UCSD-AML1 (cell line): ENCODE measurements at regions not wholly inside any gene's neighbourhood (a gene's known extent, or its start where the extent isn't known, plus 50 kb on each side); places are given as distances from the start of the nearest gene placed in this dataset.
A peak's percentile ranks its signal among the peaks of the same experiment; 100 is the strongest.
"Not testable (repeated sequence)": the region's sequence is repeated elsewhere in the genome, so short reads cannot be mapped to it uniquely, and the experiment has no call there.

Source experiments
- DNase-seq: peaks from one replicate; lab custom pipeline; 2025; ENCODE audit not compliant: unreplicated experiment; lab: John Stamatoyannopoulos, UW

GRCh38 chr18:44286049-44286448 lies 394.6 kb upstream of the SETBP1 start:
- DNase-seq = no peak

GRCh38 chr18:44290366-44290977 lies 390.2 kb upstream of the SETBP1 start:
- no peak for DNase-seq

- no peak for DNase-seq
Observed at GRCh38 chr18:44298566-44298965, 382.1 kb upstream of the SETBP1 start.

- no peak for DNase-seq
Observed at GRCh38 chr18:44309185-44309584, 371.5 kb upstream of the SETBP1 start.

- no peak for DNase-seq
Observed at GRCh38 chr18:44320619-44321460, 359.8 kb upstream of the SETBP1 start.

- no peak for DNase-seq
Observed at GRCh38 chr18:44321868-44322590, 358.7 kb upstream of the SETBP1 start.

GRCh38 chr18:44323125-44323524 lies 357.6 kb upstream of the SETBP1 start:
- DNase-seq = no peak

- DNase-seq = no peak
Observed at GRCh38 chr18:44324361-44324760, 356.3 kb upstream of the SETBP1 start.

- DNase-seq = peak; percentile 17
Observed at GRCh38 chr18:44325903-44326635, 354.6 kb upstream of the SETBP1 start.

GRCh38 chr18:44331656-44332570 lies 348.8 kb upstream of the SETBP1 start:
- DNase-seq = no peak

- DNase-seq = no peak
Observed at GRCh38 chr18:44341759-44342158, 338.9 kb upstream of the SETBP1 start.

- DNase-seq = no peak
Observed at GRCh38 chr18:44342162-44342561, 338.5 kb upstream of the SETBP1 start.

- no peak for DNase-seq
Observed at GRCh38 chr18:44342946-44343345, 337.7 kb upstream of the SETBP1 start.

- no peak for DNase-seq
Observed at GRCh38 chr18:44343570-44343969, 337.1 kb upstream of the SETBP1 start.

GRCh38 chr18:44356566-44357157 lies 324.0 kb upstream of the SETBP1 start:
- DNase-seq = no peak

GRCh38 chr18:44358402-44358801 lies 322.3 kb upstream of the SETBP1 start:
- DNase-seq = no peak

GRCh38 chr18:44359741-44360140 lies 320.9 kb upstream of the SETBP1 start:
- not testable (repeated sequence) for DNase-seq

- DNase-seq = not testable (repeated sequence)
Observed at GRCh38 chr18:44362213-44362612, 318.5 kb upstream of the SETBP1 start.

GRCh38 chr18:44370861-44371260 lies 309.8 kb upstream of the SETBP1 start:
- DNase-seq = no peak

GRCh38 chr18:44374966-44375365 lies 305.7 kb upstream of the SETBP1 start:
- no peak for DNase-seq
